Left kidney (tissue), 1 donor: ENCODE measurements at regions not wholly inside any gene's neighbourhood (a gene's known extent, or its start where the extent isn't known, plus 50 kb on each side); places are given as distances from the start of the nearest gene placed in this dataset.

Experiments
- DNase-seq: peaks from one replicate; pipeline ENCODE4 v3.0.0-alpha.2; 2013

GRCh38 chr13:62920159-62920558 is 1504.5 kb upstream of the PCDH20 start:
- DNase-seq = no peak

- no peak for DNase-seq
These were observed 1503.8 kb upstream of the PCDH20 start for GRCh38 chr13:62919491-62919890.

GRCh38 chr13:62910541-62911060 is 1495.0 kb upstream of the PCDH20 start:
- DNase-seq = no peak

- no peak for DNase-seq
These were observed 1492.7 kb upstream of the PCDH20 start for GRCh38 chr13:62908321-62908720.

- DNase-seq = no peak
These were observed 1491.2 kb upstream of the PCDH20 start for GRCh38 chr13:62906896-62907295.

- DNase-seq = no peak
These were observed 1490.8 kb upstream of the PCDH20 start for GRCh38 chr13:62906469-62906868.

- no peak for DNase-seq
These were observed 1471.4 kb upstream of the PCDH20 start for GRCh38 chr13:62887046-62887445.

- no peak for DNase-seq
These were observed 1463.4 kb upstream of the PCDH20 start for GRCh38 chr13:62879071-62879470.

- DNase-seq = no peak
These were observed 1459.5 kb upstream of the PCDH20 start for GRCh38 chr13:62875118-62875640.

- DNase-seq = no peak
These were observed 1434.7 kb upstream of the PCDH20 start for GRCh38 chr13:62850331-62850730.

- DNase-seq = no peak
These were observed 1431.9 kb upstream of the PCDH20 start for GRCh38 chr13:62847520-62847919.

GRCh38 chr13:62846302-62846701 is 1430.7 kb upstream of the PCDH20 start:
- no peak for DNase-seq

- DNase-seq = no peak
These were observed 1423.7 kb upstream of the PCDH20 start for GRCh38 chr13:62839338-62839737.

GRCh38 chr13:62838929-62839328 is 1423.3 kb upstream of the PCDH20 start:
- DNase-seq = no peak

- no peak for DNase-seq
These were observed 1422.2 kb upstream of the PCDH20 start for GRCh38 chr13:62837895-62838294.

GRCh38 chr13:62829486-62829885 is 1413.8 kb upstream of the PCDH20 start:
- DNase-seq = no peak

- no peak for DNase-seq
These were observed 1384.3 kb upstream of the PCDH20 start for GRCh38 chr13:62799931-62800436.

GRCh38 chr13:62799038-62799535 is 1383.4 kb upstream of the PCDH20 start:
- no peak for DNase-seq

- no peak for DNase-seq
These were observed 1378.2 kb upstream of the PCDH20 start for GRCh38 chr13:62793850-62794249.

GRCh38 chr13:62781866-62782265 is 1366.2 kb upstream of the PCDH20 start:
- no peak for DNase-seq

GRCh38 chr13:62779161-62779560 is 1363.5 kb upstream of the PCDH20 start:
- DNase-seq = no peak

GRCh38 chr13:62767473-62767872 is 1351.8 kb upstream of the PCDH20 start:
- no peak for DNase-seq

GRCh38 chr13:62760724-62761123 is 1345.1 kb upstream of the PCDH20 start:
- DNase-seq = no peak

GRCh38 chr13:62747629-62748028 is 1332.0 kb upstream of the PCDH20 start:
- DNase-seq = no peak
